HG03571 (cell line): ENCODE measurements at regions not wholly inside any gene's neighbourhood (a gene's known extent, or its start where the extent isn't known, plus 50 kb on each side); places are given as distances from the start of the nearest gene placed in this dataset.
"Not testable (repeated sequence)": the region's sequence is repeated elsewhere in the genome, so short reads cannot be mapped to it uniquely, and the experiment has no call there.

Experiments
- ATAC-seq: cut with Tn5 transposase; IDR thresholded peaks from one replicate; pipeline ENCODE4 v1.9.1; 2021; ENCODE audit not compliant: unreplicated experiment

GRCh38 chr6:11486959-11487358 lies 50.6 kb upstream of the TMEM170B start:
- ATAC-seq: no peak

DNA sequence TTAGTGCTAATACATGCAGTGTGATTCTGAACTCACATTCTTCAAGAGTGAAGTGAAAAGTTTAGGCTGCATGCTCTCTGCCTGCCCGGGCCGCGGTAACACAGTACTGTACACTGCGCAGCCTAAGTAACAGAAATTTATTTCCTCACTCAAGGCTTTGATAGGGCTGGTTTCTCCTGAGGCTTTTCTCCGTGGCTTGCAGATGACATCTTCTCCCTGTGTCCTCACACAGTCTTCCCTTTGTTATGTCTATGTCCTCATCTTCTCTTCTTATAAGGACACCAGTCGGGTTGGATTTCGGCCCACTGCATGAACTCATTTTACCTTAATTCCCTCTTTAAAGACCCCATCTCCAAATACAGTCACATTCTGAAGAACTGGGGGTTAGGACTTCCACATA lies 51.1 kb upstream of the TMEM170B start:
- ATAC-seq: no peak

DNA sequence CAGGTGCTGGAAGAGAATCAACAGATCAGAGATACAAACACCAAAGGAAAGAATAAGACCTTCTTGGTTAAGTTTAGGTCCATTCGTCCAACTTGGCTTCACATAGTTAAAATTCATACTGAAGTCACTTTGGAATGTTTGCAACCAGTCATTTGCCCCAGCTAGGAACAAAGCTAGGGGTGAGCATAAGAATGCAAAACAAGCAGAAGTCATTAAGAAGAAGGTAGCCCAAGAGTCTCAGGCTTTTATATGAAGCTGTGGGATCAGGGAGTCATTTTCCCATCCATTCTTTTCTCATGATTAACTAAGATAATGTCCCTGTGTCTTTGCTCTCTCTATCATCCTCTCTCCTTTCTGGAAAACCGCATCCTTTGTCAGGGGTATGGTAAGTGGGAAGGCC lies 51.5 kb upstream of the TMEM170B start:
- no peak for ATAC-seq

DNA sequence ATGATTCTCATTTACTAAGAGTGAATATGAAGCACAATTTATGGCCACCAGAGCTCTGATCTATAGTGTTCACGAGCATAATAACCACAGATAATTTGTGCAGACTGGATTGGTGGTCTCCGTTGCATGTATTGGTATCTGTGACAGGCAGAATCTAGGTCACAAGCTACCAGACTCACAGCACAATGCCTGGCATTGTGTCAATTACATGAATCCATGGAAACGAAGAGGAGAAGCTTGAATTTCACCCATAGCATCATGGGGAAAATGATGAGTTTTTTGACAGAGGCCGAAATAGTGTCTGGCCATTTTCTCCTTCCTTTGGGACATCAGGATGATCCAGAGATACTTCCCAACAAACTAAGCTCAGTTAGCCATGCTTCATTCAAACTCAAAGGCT lies 52.3 kb upstream of the TMEM170B start:
- ATAC-seq: no peak

DNA sequence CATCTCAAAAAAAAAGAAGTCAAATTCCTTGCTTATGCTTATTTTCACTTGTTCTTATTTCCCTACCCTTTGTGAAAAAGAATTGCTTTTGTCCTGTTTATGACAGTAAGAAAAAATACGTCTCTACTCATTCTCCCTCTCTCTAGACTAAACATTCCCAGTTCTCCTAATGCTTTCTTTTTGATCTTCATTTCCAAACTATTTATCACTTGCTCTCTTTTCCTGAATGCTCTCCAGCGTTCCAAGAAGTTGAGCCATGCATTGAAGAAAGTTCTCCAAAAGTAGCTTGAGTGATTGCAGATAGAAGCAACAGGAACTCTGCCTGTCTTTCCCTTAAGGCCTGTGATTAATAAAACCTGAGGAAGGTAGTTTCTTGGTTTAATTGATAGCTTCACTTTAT lies 53.1 kb upstream of the TMEM170B start:
- no peak for ATAC-seq

- no peak for ATAC-seq
Measured at GRCh38 chr6:11482616-11483015, 54.9 kb upstream of the TMEM170B start.

GRCh38 chr6:11480541-11480940 lies 57.0 kb upstream of the TMEM170B start:
- ATAC-seq: no peak

GRCh38 chr6:11479296-11479695 lies 58.3 kb upstream of the TMEM170B start:
- no peak for ATAC-seq

- no peak for ATAC-seq
Measured at GRCh38 chr6:11478586-11478985, 59.0 kb upstream of the TMEM170B start.

DNA sequence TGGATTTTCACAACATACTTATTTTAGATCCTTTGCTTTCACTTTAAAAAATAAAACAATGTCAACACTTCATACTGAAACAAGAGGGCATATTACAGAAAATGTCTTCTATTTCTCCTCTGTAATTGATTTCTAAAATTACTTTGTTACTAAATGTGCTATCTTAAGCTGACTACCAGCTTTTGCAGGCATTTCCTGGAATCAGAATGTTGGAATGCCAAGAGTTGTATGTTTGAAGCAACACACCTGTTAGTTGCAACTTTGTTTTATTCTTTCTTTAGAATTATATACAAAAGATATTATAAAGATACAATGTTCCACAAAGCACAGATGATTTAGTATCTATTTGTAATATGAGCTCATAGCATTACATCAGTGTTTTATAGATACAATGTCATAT lies 62.5 kb upstream of the TMEM170B start:
- ATAC-seq: no peak

- no peak for ATAC-seq
Measured at GRCh38 chr6:11473008-11473740, 64.4 kb upstream of the TMEM170B start.

GRCh38 chr6:11471261-11471660 lies 66.3 kb upstream of the TMEM170B start:
- no peak for ATAC-seq

DNA sequence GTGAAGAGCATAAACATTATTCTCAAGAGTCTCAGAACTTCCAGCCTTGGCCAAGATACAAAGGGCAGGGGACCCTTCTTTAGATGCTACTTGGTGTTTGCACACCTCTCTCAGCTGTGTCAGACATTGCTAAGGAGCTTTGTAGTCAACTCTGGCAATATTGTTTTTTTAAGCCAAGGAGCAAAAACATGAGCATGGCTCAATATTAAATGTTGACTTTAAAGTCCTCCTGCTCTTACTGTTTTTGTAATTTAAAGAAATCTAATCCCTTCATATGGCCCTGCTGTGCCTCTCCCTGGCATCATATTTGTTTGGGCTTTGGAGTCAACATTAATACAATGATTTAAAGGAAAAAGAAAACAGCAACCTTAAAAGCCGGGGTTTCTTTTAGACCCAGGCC lies 67.9 kb upstream of the TMEM170B start:
- ATAC-seq: no peak

- not testable (repeated sequence) for ATAC-seq
Measured at GRCh38 chr6:11468271-11468670, 69.3 kb upstream of the TMEM170B start.

GRCh38 chr6:11467364-11467763 lies 70.2 kb upstream of the TMEM170B start:
- no peak for ATAC-seq

DNA sequence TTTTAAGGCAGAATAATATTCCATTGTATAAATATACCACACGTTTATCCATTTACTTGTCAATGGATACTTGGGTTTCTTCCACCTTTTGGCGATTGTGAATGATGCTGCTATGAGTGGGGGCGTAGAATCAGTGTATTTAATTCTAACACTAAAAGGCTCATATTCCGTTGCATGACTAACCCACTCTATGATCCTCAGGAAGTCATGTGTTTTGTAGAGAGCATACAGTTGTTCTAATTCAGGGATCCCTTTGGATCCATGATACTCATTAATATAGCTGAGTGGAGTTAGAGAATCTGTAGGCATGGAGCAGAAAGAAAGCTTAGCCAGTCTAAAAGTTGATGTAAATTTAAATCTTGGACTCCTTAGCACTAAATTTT lies 74.2 kb upstream of the TMEM170B start:
- ATAC-seq: no peak

DNA sequence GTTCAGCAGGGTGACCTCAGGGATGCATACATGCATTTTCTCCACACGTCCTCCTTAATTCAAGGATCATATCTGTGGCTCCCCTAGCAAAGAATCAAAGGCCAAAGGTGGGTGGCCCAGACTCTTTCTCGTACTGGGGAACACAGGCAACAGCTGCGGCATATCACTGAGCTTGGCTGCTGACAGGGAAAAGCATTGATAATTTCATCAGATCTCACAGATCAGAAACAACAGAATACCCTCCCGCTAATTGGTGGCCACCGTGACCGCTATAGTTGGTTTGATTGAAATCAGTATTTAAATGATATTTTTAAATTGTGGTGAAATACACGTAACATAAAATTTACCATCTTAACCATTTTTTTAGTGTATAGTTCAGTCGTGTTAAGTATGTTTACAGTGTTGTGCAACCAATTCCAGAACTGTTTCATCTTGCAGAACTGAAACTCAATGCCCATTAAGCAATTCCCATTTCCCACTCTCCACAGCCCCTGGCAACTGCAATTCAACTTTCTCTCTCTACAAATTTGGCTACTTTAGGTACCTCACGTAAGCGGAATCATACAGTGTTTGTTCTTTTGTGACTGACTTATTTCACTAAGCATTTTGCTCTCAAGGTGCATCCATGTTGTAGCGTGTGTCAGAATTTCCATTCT lies 74.7 kb upstream of the TMEM170B start:
- no peak for ATAC-seq

DNA sequence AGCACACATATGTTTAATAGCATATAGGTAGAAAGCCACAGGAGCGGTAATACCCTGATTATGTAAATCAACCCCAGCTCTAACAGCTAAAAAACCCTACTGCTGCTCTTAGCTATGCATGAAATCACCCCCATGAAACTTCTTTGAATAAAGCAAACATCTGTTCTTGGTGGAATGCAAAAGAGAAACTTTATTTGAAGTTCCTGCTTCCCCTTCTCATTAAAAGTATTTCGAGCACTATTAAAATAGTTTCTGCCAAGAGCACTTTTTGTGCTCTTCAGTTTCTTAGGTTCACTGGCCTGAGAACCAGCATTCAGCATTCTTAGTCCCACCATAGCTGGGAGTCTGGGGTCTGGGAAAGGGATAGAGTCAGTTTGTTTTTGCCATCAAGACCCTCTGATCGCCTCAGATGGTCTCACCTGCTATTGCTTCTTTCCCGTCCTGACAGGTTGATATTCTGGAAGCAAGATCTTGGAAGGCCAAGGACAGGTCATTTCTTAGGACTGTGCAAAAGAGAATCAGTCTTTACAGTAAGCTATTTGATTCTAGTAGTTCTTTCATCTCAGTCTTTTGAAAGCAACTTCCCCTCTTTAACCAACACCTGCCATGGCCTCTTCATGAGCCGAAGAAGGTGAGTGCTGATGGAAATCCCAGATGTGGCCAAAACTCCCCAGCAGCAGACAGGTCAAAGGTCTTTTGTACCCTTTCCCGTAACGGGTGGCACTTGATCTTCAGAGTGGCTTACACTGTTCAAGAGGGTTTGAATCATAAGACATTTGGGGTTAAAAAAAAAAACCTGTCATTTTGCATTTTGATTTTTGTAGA lies 76.5 kb upstream of the TMEM170B start:
- ATAC-seq: peak; percentile 64

DNA sequence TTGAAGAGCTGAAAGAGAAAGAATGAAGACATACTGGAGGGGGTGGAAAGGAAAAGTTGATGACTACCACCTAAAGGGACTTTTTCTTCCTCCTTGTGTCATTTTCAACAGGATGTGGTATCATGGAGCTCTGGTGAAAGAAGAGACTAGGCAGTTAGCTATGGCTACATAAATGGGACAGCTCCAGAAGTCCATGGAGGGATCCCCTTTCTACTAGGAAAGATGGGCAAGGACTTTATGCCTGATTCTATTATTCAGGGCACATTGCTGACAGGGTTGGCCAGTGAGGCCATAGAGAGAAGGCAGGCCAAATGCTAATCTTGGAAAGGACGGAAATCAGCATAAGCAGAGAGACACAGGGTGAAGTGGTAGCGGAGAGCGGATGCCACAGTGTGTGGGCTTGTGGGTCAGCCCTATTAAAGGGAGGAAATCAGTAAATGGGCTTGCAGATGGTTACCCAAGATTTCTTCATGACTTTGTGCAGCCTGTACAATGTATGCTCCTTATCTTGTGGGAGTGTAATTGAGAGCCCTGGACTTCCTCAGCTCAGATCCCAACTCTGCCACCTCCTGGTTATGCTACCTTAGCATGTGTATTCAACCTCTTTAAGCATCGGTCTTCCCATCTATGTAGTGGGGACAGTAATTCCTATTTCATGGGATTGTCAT lies 77.4 kb upstream of the TMEM170B start:
- ATAC-seq: no peak

DNA sequence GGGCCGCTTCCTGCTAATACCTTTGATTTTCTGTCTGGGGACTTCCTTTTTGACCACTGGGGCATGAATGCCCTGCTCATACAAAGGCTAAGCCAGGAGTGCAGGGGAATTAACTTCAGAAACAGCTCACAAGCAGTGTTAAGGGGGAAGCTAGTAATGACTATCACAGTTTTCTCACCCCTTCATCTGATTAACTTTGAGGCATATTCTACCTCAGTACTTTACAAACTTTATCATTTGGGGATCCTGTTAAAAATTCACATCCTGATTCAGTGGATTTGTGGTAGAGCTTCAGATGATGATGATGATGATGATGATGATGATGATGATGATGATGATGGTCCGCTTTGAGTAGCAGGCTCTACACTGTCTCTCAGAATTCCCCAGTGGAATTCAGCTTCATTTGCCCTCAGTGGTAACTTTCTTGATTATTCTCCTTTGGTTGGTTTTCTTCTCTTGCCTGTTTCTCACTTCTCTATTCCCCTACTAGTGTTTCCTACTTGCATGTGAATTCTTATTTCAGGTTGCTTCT lies 78.4 kb upstream of the TMEM170B start:
- ATAC-seq: peak; percentile 69

DNA sequence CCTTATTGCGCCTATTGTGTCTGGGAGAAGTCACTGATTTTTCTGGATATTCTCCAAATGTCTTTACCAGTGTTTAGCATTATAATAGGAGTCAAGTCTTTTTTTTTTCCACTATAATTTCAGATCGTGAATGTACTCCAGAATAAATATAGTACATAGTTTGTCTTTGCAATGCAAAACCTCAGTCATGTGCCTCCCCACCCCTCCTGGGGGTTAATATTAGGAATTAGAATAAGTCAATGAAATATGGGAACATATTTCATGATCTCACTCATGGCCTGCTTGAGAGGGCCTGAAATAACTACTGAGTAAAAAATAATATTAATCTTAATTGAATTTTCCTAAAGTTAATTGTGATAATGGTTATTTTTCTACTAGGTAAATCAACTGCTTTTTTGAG lies 79.0 kb upstream of the TMEM170B start:
- ATAC-seq: no peak
